ENCODE measurements at regions not wholly inside any gene's neighbourhood (a gene's known extent, or its start where the extent isn't known, plus 50 kb on each side); places are given as distances from the start of the nearest gene placed in this dataset.

- TF ChIP-seq CREB1 (IDR thresholded peaks at IDR 0.05; ENCODE audit: low read depth) (no peak), CEBPB (IDR thresholded peaks at IDR 0.05) (no peak), TAF1 (IDR thresholded peaks at IDR 0.05; ENCODE audit: low read depth) (no peak), EP300 (IDR thresholded peaks at IDR 0.05; ENCODE audit: borderline replicate concordance) (no peak), NFIC (IDR thresholded peaks at IDR 0.05) (no peak)
- TF ChIP-seq, protein P1, sequence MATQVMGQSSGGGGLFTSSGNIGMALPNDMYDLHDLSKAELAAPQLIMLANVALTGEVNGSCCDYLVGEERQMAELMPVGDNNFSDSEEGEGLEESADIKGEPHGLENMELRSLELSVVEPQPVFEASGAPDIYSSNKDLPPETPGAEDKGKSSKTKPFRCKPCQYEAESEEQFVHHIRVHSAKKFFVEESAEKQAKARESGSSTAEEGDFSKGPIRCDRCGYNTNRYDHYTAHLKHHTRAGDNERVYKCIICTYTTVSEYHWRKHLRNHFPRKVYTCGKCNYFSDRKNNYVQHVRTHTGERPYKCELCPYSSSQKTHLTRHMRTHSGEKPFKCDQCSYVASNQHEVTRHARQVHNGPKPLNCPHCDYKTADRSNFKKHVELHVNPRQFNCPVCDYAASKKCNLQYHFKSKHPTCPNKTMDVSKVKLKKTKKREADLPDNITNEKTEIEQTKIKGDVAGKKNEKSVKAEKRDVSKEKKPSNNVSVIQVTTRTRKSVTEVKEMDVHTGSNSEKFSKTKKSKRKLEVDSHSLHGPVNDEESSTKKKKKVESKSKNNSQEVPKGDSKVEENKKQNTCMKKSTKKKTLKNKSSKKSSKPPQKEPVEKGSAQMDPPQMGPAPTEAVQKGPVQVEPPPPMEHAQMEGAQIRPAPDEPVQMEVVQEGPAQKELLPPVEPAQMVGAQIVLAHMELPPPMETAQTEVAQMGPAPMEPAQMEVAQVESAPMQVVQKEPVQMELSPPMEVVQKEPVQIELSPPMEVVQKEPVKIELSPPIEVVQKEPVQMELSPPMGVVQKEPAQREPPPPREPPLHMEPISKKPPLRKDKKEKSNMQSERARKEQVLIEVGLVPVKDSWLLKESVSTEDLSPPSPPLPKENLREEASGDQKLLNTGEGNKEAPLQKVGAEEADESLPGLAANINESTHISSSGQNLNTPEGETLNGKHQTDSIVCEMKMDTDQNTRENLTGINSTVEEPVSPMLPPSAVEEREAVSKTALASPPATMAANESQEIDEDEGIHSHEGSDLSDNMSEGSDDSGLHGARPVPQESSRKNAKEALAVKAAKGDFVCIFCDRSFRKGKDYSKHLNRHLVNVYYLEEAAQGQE (IDR thresholded peaks at IDR 0.05; ENCODE audit: low read depth) = no peak
These were observed 208.5 kb upstream of the CASK start for GRCh38 chrX:42131856-42132255.

GRCh38 chrX:42129022-42129940 lies 205.9 kb upstream of the CASK start:
- TF ChIP-seq, protein P1 (IDR thresholded peaks at IDR 0.05; ENCODE audit: low read depth) = no peak
- TF ChIP-seq TEAD4 (IDR thresholded peaks at IDR 0.05) (no peak), FOXM1 (IDR thresholded peaks at IDR 0.05; ENCODE audit: borderline replicate concordance, low read depth) (no peak), CREB1 (IDR thresholded peaks at IDR 0.05; ENCODE audit: low read depth) (no peak), CEBPB (IDR thresholded peaks at IDR 0.05) (no peak), NFIC (IDR thresholded peaks at IDR 0.05) (no peak), EGR1 (IDR thresholded peaks at IDR 0.05) (no peak), USF1 (IDR thresholded peaks at IDR 0.05) (no peak)

GRCh38 chrX:42128587-42128986 lies 205.2 kb upstream of the CASK start:
- TF ChIP-seq EGR1 (IDR thresholded peaks at IDR 0.05) (no peak), TEAD4 (IDR thresholded peaks at IDR 0.05) (no peak), FOXM1 (IDR thresholded peaks at IDR 0.05; ENCODE audit: borderline replicate concordance, low read depth) (no peak), MAX (IDR thresholded peaks at IDR 0.05) (no peak), YY1 (IDR thresholded peaks at IDR 0.05; ENCODE audit: low read depth) (no peak), USF1 (IDR thresholded peaks at IDR 0.05) (no peak), CEBPB (IDR thresholded peaks at IDR 0.05) (no peak), RAD21 (IDR thresholded peaks at IDR 0.05; ENCODE audit: low read depth) (no peak), TAF1 (IDR thresholded peaks at IDR 0.05; ENCODE audit: low read depth) (no peak), CREB1 (IDR thresholded peaks at IDR 0.05; ENCODE audit: low read depth) (no peak), NFIC (IDR thresholded peaks at IDR 0.05) (no peak), TCF12 (IDR thresholded peaks at IDR 0.05; ENCODE audit: low read depth) (no peak), EP300 (IDR thresholded peaks at IDR 0.05; ENCODE audit: borderline replicate concordance) (no peak), ZBTB7A (IDR thresholded peaks at IDR 0.05; ENCODE audit: low read depth) (no peak)
- TF ChIP-seq, protein P1 (IDR thresholded peaks at IDR 0.05; ENCODE audit: low read depth) = no peak

DNA sequence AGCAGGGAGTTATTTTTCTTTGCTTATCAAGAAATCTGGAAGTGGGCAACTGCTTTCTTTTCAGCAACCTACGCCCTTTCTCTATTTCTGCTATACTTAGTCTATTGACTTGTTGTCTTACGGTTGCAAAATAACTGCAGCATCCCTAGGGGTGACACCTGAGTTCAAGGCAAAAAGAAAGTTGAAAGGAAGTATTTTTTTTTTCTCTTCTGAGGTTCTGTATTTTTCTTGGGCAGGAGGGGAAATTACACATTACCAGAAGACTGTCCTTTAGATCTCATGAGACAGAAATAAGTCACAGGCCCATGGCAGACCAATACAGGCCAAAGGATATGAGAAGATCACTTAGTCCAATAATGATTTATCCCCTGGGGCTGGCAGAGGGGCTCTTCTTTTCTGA lies 204.7 kb upstream of the CASK start:
- TF ChIP-seq TEAD4 (IDR thresholded peaks at IDR 0.05) = no peak
- no peak for TF ChIP-seq RAD21 (IDR thresholded peaks at IDR 0.05; ENCODE audit: low read depth)
- TF ChIP-seq ZBTB7A (IDR thresholded peaks at IDR 0.05; ENCODE audit: low read depth) = no peak
- no peak for TF ChIP-seq TAF1 (IDR thresholded peaks at IDR 0.05; ENCODE audit: low read depth)
- TF ChIP-seq, protein P1 (IDR thresholded peaks at IDR 0.05; ENCODE audit: low read depth) = no peak
- no peak for TF ChIP-seq CEBPB (IDR thresholded peaks at IDR 0.05)
- TF ChIP-seq MAX (IDR thresholded peaks at IDR 0.05) = no peak
- TF ChIP-seq NFIC (IDR thresholded peaks at IDR 0.05) = no peak
- TF ChIP-seq USF1 (IDR thresholded peaks at IDR 0.05) = no peak
- TF ChIP-seq EP300 (IDR thresholded peaks at IDR 0.05; ENCODE audit: borderline replicate concordance) = no peak
- TF ChIP-seq FOXM1 (IDR thresholded peaks at IDR 0.05; ENCODE audit: borderline replicate concordance, low read depth) = no peak
- TF ChIP-seq CREB1 (IDR thresholded peaks at IDR 0.05; ENCODE audit: low read depth) = no peak
- no peak for TF ChIP-seq EGR1 (IDR thresholded peaks at IDR 0.05)
- TF ChIP-seq TCF12 (IDR thresholded peaks at IDR 0.05; ENCODE audit: low read depth) = no peak
- no peak for TF ChIP-seq YY1 (IDR thresholded peaks at IDR 0.05; ENCODE audit: low read depth)
